ENCODE measurements at regions not wholly inside any gene's neighbourhood (a gene's known extent, or its start where the extent isn't known, plus 50 kb on each side); places are given as distances from the start of the nearest gene placed in this dataset.
"Not testable (repeated sequence)": the region's sequence is repeated elsewhere in the genome, so short reads cannot be mapped to it uniquely, and the experiment has no call there.

DNA sequence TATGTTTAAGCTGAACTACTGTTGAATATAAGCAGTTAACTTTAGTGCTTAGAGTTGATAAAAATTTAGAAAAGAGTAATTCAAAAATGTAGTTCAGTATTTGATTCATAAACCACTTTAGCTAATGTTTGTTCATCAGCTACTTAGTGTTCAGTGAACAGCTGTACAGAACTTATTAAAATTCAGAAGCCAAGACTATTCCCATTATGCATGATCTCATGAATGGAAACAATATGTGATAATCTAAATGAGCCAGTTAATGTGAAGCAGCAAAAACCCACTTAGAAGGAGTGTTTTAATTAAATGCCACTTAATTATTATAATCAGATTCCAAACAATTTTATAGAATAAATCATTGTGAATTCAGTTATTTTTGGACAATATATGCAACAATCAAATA lies 92.9 kb upstream of the NEGR1 start:
- H3K9me3 Mint-ChIP-seq: peaks cover 0 to 4% of the 10 kb centered on the region in 2 donors
- no peak overlapping the region for H3K27ac Mint-ChIP-seq
- DNase-seq (no peak), ATAC-seq (no peak)
- no peak overlapping the region for H3K4me3 Mint-ChIP-seq
- no peaks in the 10 kb centered on the region for H3K27me3 Mint-ChIP-seq
- no peaks in the 10 kb centered on the region for H3K4me1 Mint-ChIP-seq

DNA sequence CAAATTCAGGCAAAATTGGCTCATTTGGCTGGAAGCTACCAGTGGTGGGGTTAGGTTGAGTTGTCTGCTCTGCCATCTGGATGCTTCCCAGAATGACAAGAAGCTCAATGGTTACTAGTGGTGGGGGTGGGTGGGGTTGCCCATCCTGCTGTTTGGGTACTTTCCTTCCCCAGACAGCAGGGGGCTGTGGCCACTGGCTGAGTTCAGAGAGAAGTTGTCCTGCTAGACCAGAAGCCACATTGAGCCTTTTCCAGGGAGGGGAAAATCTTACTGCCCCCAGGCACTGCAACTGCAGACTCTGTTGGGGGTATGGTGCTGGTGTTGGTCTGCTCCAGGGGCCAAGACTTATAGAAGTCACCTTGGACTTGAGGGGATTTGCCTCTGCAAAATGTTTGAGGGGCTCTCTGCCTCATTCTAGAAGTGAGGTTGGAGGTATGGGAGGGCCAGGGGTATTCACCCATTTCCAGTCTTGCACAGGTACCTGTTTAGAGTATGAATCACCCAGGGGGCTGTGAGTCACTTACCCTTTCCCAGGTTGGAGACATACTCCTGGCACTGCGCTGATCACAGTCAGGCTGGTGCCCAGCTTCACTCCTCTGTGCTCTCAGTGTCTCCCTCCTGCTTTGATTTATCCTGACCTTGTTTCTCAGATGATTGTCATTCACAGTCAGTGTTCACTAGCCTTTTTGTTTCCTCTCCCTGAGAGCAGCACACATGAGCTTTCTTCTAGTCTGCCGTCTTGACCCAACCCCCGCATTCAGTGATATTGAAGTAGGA lies 89.1 kb upstream of the NEGR1 start:
- Mint-ChIP-seq H3K4me3 (no peak overlapping the region), H3K27ac (no peak overlapping the region), H3K4me1 (peaks cover 8% of the 10 kb centered on the region), H3K27me3 (peaks cover 12% of the 10 kb centered on the region), H3K9me3 (peaks cover 0 to 8% of the 10 kb centered on the region in 2 donors)
- DNase-seq (no peak), ATAC-seq (no peak)

DNA sequence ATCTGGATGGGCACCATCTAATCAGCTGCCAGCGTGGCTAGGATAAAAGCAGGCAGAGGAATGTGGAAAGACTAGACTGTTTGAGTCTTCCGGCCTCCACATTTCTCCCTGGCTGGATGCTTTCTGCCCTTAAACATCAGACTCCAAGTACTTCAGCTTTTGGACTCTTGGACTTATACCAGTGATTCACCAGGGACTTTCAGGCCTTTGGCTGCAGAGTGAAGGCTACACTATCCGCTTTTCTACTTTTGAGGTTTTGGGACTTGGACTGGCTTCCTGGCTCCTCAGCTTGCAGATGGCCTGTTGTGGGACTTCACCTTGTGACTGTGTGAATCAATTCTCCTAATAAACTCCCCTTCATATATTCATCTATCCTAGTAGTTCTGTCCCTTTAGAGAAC lies 88.5 kb upstream of the NEGR1 start:
- not testable (repeated sequence) for H3K9me3 Mint-ChIP-seq, ATAC-seq, H3K4me1 Mint-ChIP-seq, H3K27ac Mint-ChIP-seq, DNase-seq, H3K4me3 Mint-ChIP-seq
- peaks cover 12% of the 10 kb centered on the region for H3K27me3 Mint-ChIP-seq

DNA sequence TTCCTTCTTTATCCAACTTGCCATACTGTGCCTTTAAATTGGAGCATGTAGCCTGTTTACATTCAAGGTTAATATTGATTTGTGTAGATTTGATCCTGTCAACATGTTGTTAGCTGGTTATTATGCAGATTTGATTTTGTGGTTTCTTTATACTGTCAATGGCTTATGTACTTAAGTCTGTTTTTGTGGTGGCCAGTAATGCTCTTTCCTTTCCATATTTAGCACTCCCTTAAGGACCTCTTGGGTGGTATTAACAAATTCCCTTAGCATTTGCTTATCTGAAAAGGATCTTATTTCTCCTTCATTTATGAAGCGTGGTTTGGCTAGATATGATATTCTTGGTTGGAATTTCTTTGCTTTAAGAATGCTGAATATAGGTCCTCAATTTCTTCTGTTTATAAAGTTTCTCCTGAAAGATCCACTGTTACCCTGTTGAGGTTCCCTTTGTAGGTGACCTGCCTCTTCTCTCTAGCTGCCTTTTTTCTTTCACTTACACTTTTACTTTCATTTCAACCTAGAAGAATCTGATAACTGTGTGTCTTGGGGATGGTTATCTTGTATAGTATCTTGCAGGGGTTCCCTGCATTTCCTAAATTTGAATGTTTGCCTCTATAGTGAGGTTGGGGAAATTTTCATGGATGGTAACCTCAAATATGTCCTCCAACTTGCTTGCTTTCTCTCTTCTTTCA lies 86.9 kb upstream of the NEGR1 start:
- no peak overlapping the region for H3K27ac Mint-ChIP-seq
- peaks cover 0 to 8% of the 10 kb centered on the region in 2 donors for H3K9me3 Mint-ChIP-seq
- H3K4me3 Mint-ChIP-seq: no peak overlapping the region
- peaks cover 12% of the 10 kb centered on the region for H3K27me3 Mint-ChIP-seq
- DNase-seq (no peak), ATAC-seq (no peak)
- H3K4me1 Mint-ChIP-seq: peaks cover 8% of the 10 kb centered on the region

DNA sequence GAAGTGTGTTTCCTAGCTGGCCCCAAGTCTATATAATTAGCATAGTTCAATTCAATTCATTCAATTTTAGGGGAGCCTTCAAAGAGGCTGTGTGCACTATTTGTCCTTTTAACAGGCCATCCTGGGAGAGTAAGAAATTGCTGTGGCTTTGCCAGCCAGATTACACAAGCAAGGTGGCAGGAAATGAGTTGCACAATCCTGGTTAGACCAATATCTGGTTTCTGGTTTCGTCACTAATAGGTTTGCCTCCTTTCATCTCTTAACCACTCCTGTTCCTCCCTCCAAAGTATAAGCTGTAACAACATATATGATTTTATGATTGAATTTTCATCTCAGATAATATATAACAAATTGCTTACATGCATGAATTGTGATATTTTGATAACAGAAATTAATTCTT lies 84.1 kb upstream of the NEGR1 start:
- H3K4me3 Mint-ChIP-seq: no peak overlapping the region
- H3K27ac Mint-ChIP-seq: no peak overlapping the region
- DNase-seq (peak in 1 of 2 donors; percentile 11), ATAC-seq (peak; percentile 80)
- peaks cover 0 to 8% of the 10 kb centered on the region in 2 donors for H3K9me3 Mint-ChIP-seq
- peaks cover 8% of the 10 kb centered on the region for H3K4me1 Mint-ChIP-seq
- H3K27me3 Mint-ChIP-seq: peaks cover 12% of the 10 kb centered on the region

DNA sequence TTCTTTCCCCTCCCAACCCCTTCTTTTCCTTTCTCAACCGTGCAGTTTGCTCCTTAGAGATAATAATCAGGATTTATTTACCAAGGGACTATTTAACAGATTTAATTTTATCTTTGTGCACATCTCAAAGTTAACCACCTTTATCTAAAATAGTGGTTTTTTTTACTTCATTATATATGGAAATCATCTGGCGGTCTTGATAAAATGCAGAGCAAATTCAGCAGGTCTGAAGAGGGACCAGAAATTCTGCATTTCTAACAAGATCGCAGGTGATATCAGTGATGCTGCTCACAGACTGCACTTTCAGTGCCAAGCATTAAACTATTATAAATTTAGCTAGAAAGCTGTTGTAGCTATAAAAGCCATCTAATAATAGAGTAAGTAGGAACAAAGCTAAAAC lies 83.4 kb upstream of the NEGR1 start:
- H3K27me3 Mint-ChIP-seq: peaks cover 12% of the 10 kb centered on the region
- ATAC-seq: no peak
- no peak overlapping the region for H3K4me3 Mint-ChIP-seq
- no peak overlapping the region for H3K27ac Mint-ChIP-seq
- peaks cover 0 to 8% of the 10 kb centered on the region in 2 donors for H3K9me3 Mint-ChIP-seq
- H3K4me1 Mint-ChIP-seq: peaks cover 8% of the 10 kb centered on the region
- DNase-seq: no peak

DNA sequence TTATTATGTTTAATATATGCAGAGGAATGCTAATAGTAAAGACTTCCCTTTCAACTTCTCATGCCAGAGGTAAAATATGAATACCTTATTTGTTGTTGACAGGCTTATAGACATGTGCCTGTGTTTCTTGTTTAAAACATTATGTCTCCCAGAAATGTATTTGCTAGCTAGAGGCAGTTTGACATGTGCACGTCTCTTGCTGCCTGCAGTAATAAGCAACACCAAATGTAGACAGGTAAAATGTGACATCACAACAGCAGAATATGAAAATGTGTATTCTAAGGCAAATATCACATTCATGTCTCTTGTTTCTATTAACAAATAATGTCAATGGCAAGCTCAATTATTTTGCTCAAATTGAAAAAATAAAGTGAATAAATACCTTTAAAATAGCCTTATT lies 80.2 kb upstream of the NEGR1 start:
- DNase-seq: no peak
- no peak for ATAC-seq
- no peaks in the 10 kb centered on the region for H3K4me1 Mint-ChIP-seq
- no peak overlapping the region for H3K27ac Mint-ChIP-seq
- no peaks in the 10 kb centered on the region for H3K27me3 Mint-ChIP-seq
- no peaks in the 10 kb centered on the region for H3K9me3 Mint-ChIP-seq
- H3K4me3 Mint-ChIP-seq: no peak overlapping the region

DNA sequence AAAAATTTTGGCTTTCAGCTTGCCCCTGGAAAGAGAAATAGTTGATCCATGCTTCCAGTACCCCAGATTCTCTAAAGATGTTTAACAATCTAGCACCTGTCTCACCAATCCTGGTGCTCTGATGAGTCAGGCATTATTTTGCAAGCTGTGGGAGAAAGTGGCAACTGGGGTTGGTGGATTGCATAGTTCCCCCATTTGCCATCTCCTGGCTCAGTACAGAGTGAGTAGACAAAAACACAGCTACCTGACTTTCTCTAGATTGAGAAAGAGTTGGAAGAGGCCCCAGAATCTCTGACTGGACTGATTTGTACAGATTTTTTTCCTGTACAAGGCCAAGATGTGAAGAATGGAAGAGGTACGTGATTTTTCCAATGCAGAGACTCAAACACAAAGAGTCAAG lies 75.1 kb upstream of the NEGR1 start:
- Mint-ChIP-seq H3K27me3 (no peaks in the 10 kb centered on the region), H3K9me3 (no peaks in the 10 kb centered on the region), H3K4me1 (no peaks in the 10 kb centered on the region), H3K4me3 (no peak overlapping the region), H3K27ac (no peak overlapping the region)
- no peak for ATAC-seq
- DNase-seq: no peak

DNA sequence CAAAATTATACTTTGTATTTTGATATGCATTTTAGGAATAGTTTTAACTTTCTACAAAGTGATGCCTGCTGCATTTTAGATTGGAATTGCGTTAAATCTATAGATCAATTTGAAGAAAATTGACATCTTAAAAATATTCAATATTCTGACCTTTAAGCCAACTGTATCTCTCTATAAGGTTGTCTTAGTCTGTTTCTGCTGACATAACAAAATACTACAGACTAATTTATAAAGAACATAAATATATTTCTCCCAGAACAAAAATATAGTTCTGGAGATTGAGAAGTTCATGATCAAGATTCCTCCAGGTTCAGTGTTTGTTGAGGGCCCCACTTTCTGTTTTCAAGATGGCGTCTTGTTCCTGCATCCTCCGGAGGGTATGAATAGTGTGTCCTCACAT lies 73.6 kb upstream of the NEGR1 start:
- DNase-seq (no peak), ATAC-seq (no peak)
- Mint-ChIP-seq H3K27ac (no peak overlapping the region), H3K27me3 (no peaks in the 10 kb centered on the region), H3K4me3 (no peak overlapping the region), H3K9me3 (no peaks in the 10 kb centered on the region), H3K4me1 (no peaks in the 10 kb centered on the region)

DNA sequence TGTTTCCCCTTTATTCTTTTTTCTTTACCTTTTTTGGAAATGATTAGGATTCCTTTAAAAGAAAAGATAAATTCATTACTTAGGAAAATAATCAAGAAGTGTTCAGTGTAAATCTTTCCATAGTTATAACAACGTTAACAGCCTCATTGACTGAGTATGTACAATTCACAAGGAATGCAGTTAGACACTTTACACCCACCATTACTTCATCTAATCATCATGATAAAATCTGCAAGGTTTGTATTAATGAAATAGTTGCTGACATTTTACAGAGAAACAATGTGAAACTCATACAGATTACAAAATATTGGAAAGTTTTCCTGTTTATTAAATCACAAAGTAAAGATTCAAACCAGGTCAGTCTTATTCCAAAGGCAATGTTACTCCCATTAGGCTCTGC lies 59.3 kb upstream of the NEGR1 start:
- H3K9me3 Mint-ChIP-seq: no peaks in the 10 kb centered on the region
- no peaks in the 10 kb centered on the region for H3K4me1 Mint-ChIP-seq
- no peaks in the 10 kb centered on the region for H3K27me3 Mint-ChIP-seq
- ATAC-seq (no peak), DNase-seq (no peak)
- H3K27ac Mint-ChIP-seq: no peak overlapping the region
- H3K4me3 Mint-ChIP-seq: no peak overlapping the region

DNA sequence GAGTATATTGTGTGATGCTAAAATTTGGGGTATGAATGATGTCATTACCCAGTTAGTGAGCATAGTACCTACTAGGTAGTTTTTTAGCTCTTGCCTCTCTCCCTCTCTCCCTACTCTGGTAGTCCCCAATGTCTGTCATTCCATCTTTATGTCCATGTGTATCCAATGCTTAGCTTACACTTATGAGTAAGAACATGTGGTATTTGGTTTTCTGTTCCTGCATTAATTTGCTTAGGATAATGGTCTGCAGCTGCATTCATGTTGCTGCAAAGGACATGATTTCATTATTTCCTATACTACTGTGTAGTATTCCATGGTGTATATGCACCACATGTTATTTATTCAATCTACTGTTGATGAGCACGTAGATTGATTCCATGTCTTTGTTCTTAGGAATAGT lies 54.4 kb upstream of the NEGR1 start:
- H3K9me3 Mint-ChIP-seq: no peaks in the 10 kb centered on the region
- ATAC-seq (no peak), DNase-seq (no peak)
- H3K4me3 Mint-ChIP-seq: no peak overlapping the region
- no peaks in the 10 kb centered on the region for H3K4me1 Mint-ChIP-seq
- no peak overlapping the region for H3K27ac Mint-ChIP-seq
- H3K27me3 Mint-ChIP-seq: no peaks in the 10 kb centered on the region

Data from stimulated activated naive CD8-positive, alpha-beta T cell treated with anti-CD3 and anti-CD28 coated beads, Interleukin-15, amount 100 ng/mL, for 72 hours (primary cell).